Colonic mucosa (tissue), 4 donors: ENCODE measurements at regions not wholly inside any gene's neighbourhood (a gene's known extent, or its start where the extent isn't known, plus 50 kb on each side); places are given as distances from the start of the nearest gene placed in this dataset.

Experiments
- DNase-seq: peaks from one replicate; pipeline ENCODE4 v3.0.0-alpha.2; 2020
- H3K27ac ChIP-seq: fragments of 200-600 bp; one replicate; pipeline ENCODE4 v1.8.0; 2021
- H3K27me3 ChIP-seq: fragments of 200-600 bp; one replicate; pipeline ENCODE4 v1.8.0; 2021
- H3K36me3 ChIP-seq: fragments of 200-600 bp; one replicate; pipeline ENCODE4 v1.8.0; 2021
- H3K4me1 ChIP-seq: fragments of 200-600 bp; one replicate; pipeline ENCODE4 v1.8.0; 2021; ENCODE audit warnings: mild to moderate bottlenecking
- H3K4me3 ChIP-seq: fragments of 200-600 bp; one replicate; pipeline ENCODE4 v1.8.0; 2021
- H3K9ac ChIP-seq, 2 donors: one replicate each; pipeline ENCODE4 v1.7.0; 2013; ENCODE audit warnings: control low read depth in 2 of 2, low read depth in 2 of 2, low read length in 2 of 2
- H3K9me3 ChIP-seq: fragments of 200-600 bp; one replicate; pipeline ENCODE4 v1.8.0; 2021
- intact Hi-C: fragments of 100-400 bp; cut with DNase I; formaldehyde crosslinking; loops from one replicate; pipeline ENCODE4 v1.14.1; 2022
- TF ChIP-seq, protein P1 (sequence below): fragments of 200-600 bp; IDR thresholded peaks from one replicate; pipeline ENCODE4 v1.8.0; 2022; ENCODE audit warnings: antibody characterized with exemption, mild to moderate bottlenecking
- donor health status: healthy.
- donor health status: DM: no; HTN: no; CAD: no.
- donor health status: DM: no; HTN: no; CAD: no.

DNA sequence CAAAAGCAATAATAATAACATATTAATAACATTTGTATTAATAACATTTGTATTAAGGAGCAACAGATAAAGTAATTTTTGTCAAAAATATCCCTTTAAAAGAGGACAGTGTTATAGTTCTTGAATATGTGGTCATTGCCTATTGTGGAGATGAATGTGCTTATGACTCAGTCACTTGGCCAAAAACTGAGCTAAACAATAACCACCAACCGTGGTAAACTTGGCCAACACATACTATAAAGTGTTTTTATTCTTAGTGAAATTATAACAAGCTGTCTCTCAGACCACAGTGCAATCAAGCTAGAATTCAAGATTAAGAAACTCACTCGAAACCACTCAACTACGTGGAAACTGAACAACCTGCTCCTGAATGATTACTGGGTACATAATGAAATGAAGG is 159.2 kb upstream of the PLPPR1 start:
- H3K27ac ChIP-seq = no peak overlapping the region
- no peaks in the 10 kb centered on the region for H3K27me3 ChIP-seq
- no peaks in the 10 kb centered on the region for H3K9me3 ChIP-seq
- no peaks in the 10 kb centered on the region for H3K4me1 ChIP-seq
- H3K4me3 ChIP-seq = no peak overlapping the region
- no peak for DNase-seq
- H3K36me3 ChIP-seq = no peaks in the 10 kb centered on the region
- TF ChIP-seq, protein P1, sequence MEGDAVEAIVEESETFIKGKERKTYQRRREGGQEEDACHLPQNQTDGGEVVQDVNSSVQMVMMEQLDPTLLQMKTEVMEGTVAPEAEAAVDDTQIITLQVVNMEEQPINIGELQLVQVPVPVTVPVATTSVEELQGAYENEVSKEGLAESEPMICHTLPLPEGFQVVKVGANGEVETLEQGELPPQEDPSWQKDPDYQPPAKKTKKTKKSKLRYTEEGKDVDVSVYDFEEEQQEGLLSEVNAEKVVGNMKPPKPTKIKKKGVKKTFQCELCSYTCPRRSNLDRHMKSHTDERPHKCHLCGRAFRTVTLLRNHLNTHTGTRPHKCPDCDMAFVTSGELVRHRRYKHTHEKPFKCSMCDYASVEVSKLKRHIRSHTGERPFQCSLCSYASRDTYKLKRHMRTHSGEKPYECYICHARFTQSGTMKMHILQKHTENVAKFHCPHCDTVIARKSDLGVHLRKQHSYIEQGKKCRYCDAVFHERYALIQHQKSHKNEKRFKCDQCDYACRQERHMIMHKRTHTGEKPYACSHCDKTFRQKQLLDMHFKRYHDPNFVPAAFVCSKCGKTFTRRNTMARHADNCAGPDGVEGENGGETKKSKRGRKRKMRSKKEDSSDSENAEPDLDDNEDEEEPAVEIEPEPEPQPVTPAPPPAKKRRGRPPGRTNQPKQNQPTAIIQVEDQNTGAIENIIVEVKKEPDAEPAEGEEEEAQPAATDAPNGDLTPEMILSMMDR = no peak
- intact Hi-C loops = no loop called here
- no peak overlapping the region for H3K9ac ChIP-seq

DNA sequence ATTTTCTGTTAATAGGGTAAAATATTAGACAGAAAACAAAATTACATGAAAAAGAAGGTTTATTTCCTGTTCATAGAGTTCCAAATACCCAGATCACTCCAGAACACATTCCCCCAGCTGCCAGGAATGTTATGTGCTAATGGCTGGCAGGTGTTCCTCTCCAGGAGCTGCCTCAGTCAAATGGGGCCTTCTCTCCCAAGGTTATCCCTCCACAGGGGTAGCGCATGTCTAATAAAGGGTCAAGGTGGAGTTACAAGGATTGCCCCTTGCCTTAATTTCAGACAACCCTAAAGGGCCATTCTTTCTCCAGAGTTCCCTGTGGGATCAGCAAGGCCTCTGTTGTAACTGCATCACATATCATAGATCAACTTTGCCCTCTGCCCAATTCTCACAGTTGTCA is 148.6 kb upstream of the PLPPR1 start:
- TF ChIP-seq, protein P1 = no peak
- intact Hi-C loops = no loop called here

DNA sequence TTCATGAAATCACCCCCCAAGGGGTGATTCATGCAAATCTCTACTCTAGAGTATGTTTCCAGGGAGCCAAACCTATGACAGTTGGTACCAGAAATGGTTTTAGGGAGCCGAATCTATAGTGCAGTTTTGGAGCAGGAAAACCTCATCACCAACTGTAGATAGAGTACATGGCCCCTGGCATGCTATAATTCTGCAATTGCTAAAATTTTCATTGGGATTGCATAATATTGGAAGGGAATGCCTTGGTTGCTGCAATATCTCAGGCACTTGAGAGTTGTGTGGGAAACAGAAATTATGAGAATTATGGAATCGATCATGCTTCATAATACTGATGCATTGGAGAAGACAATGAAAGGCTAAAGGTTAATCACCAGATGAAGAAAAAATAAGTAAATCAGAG is 148.2 kb upstream of the PLPPR1 start:
- Histone ChIP-seq H3K4me3 (no peak overlapping the region), H3K9me3 (no peaks in the 10 kb centered on the region), H3K9ac (no peak overlapping the region), H3K27me3 (no peaks in the 10 kb centered on the region), H3K36me3 (no peaks in the 10 kb centered on the region), H3K4me1 (no peaks in the 10 kb centered on the region), H3K27ac (no peak overlapping the region)
- no peak for DNase-seq
- TF ChIP-seq, protein P1 = no peak
- intact Hi-C loops = no loop called here

More for the DNA sequence above, 148.6 kb upstream of the PLPPR1 start:
- no peaks in the 10 kb centered on the region for H3K36me3 ChIP-seq
- DNase-seq = no peak
- H3K27ac ChIP-seq = no peak overlapping the region
- no peak overlapping the region for H3K9ac ChIP-seq
- no peaks in the 10 kb centered on the region for H3K4me1 ChIP-seq
- no peak overlapping the region for H3K4me3 ChIP-seq
- no peaks in the 10 kb centered on the region for H3K9me3 ChIP-seq
- no peaks in the 10 kb centered on the region for H3K27me3 ChIP-seq

DNA sequence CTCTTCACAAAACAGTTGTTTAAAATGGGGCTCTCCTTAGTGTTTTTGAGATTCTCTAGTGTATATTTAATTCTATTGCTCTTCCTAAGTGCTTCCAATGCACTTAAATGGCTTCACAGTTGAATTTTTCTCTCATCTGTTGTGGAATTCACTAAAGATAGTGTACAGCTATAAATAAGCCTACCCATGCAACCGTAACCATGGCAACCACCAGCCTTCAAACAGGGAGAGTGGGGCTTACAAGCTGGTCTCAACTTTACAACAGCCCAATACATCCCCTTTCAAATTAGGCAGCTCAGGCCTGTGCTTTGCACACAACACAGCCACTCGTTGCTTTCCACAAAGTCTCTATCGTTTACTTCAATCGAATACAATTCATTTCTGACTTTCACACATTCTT is 144.0 kb upstream of the PLPPR1 start:
- H3K27me3 ChIP-seq = no peaks in the 10 kb centered on the region
- intact Hi-C loops = no loop called here
- no peaks in the 10 kb centered on the region for H3K36me3 ChIP-seq
- H3K9ac ChIP-seq = no peak overlapping the region
- no peaks in the 10 kb centered on the region for H3K9me3 ChIP-seq
- DNase-seq = no peak
- H3K4me1 ChIP-seq = no peaks in the 10 kb centered on the region
- no peak overlapping the region for H3K27ac ChIP-seq
- no peak overlapping the region for H3K4me3 ChIP-seq
- TF ChIP-seq, protein P1 = no peak

DNA sequence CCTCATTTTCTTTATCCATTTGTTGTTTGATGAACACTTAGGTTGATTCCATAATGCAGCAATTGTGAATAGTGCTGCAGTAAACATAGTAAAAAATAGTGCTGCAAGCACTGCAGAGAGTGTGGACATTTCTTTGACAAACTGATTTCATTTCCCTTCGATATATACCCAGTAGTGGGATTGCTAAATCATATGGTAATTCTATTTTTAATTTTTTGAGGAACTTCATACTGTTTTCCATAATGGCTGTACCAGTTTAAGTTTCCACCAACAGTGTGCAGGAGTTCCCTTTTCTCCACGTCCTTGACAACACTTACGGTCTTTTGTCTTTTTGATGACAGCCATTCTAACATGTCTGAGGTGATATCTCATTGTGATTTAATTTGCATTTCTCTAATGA is 138.2 kb upstream of the PLPPR1 start:
- no peak overlapping the region for H3K4me3 ChIP-seq
- H3K36me3 ChIP-seq = no peaks in the 10 kb centered on the region
- no peaks in the 10 kb centered on the region for H3K4me1 ChIP-seq
- TF ChIP-seq, protein P1 = no peak
- H3K9me3 ChIP-seq = no peaks in the 10 kb centered on the region
- no peaks in the 10 kb centered on the region for H3K27me3 ChIP-seq
- intact Hi-C loops = no loop called here
- no peak for DNase-seq
- no peak overlapping the region for H3K9ac ChIP-seq
- H3K27ac ChIP-seq = no peak overlapping the region

DNA sequence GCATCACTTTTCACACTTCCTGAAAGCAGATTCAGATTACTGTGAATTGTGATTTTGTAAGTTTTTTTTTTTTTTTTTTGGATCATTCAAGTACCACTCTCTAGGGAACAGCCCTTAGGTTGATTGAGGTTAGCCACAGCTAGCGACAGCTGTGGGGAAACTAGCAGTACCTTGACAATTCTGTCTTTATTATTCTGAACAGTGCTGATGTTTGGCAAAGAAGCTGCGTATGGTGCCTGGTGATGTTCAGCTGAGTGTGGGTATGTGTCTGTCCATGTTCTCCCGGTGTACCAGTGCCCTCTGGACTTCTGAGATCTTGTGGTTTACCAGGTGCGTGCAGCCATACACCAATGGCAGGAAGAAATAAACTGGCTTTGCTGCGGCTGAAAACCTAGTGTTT is 117.3 kb upstream of the PLPPR1 start:
- DNase-seq = no peak

More for the DNA sequence above, 117.3 kb upstream of the PLPPR1 start:
- H3K36me3 ChIP-seq = no peaks in the 10 kb centered on the region
- H3K9ac ChIP-seq = no peak overlapping the region
- no peaks in the 10 kb centered on the region for H3K4me1 ChIP-seq
- H3K27ac ChIP-seq = no peak overlapping the region
- H3K27me3 ChIP-seq = no peaks in the 10 kb centered on the region
- H3K9me3 ChIP-seq = no peaks in the 10 kb centered on the region
- no peak overlapping the region for H3K4me3 ChIP-seq
- intact Hi-C loops = no loop called here
- TF ChIP-seq, protein P1 = no peak
